Astrocyte of the spinal cord (primary cell): ENCODE measurements at regions not wholly inside any gene's neighbourhood (a gene's known extent, or its start where the extent isn't known, plus 50 kb on each side); places are given as distances from the start of the nearest gene placed in this dataset.

Source experiments
- DNase-seq: peaks from one replicate; pipeline ENCODE4 v3.0.0; 2011; ENCODE audit warnings: low read depth, low spot score
- H3K4me3 ChIP-seq: 2 replicates; pipeline ENCODE4 v1.5.1; 2011; ENCODE audit warnings: low read depth, mild to moderate bottlenecking, low read length, moderate library complexity
- CTCF ChIP-seq: IDR thresholded peaks from 2 replicates; pipeline ENCODE4 v1.5.1; 2012; ENCODE audit warnings: low read depth, mild to moderate bottlenecking, low read length, inconsistent platforms
- in situ Hi-C: cut with HindIII; loops from 2 replicates; pipeline ENCODE4 v1.10.0; 2017; ENCODE audit warnings: low sequenced_read_pairs

- in situ Hi-C loops, result no loop called here
- no peak for DNase-seq
- TF ChIP-seq CTCF, result no peak
- H3K4me3 ChIP-seq, result no peak overlapping the region
These were observed 1276.1 kb downstream of the FSTL5 start for GRCh38 chr4:160887668-160888067.

- in situ Hi-C loops, result no loop called here
These were observed 1269.7 kb downstream of the FSTL5 start for GRCh38 chr4:160894128-160894527.

GRCh38 chr4:160894809-160895208 lies 1269.0 kb downstream of the FSTL5 start:
- no peak overlapping the region for H3K4me3 ChIP-seq
- DNase-seq, result peak; percentile 3
- in situ Hi-C loops, result no loop called here
- no peak for TF ChIP-seq CTCF

More at GRCh38 chr4:160894128-160894527, 1269.7 kb downstream of the FSTL5 start:
- no peak overlapping the region for H3K4me3 ChIP-seq
- TF ChIP-seq CTCF, result no peak
- DNase-seq, result no peak

GRCh38 chr4:160927311-160927710 lies 1236.5 kb downstream of the FSTL5 start:
- no peak overlapping the region for H3K4me3 ChIP-seq
- TF ChIP-seq CTCF, result no peak
- no peak for DNase-seq
- in situ Hi-C loops, result no loop called here

- TF ChIP-seq CTCF, result no peak
- H3K4me3 ChIP-seq, result no peak overlapping the region
- no peak for DNase-seq
- in situ Hi-C loops, result no loop called here
These were observed 1235.3 kb downstream of the FSTL5 start for GRCh38 chr4:160928482-160928881.

GRCh38 chr4:160947653-160948052 lies 1216.1 kb downstream of the FSTL5 start:
- no peak for DNase-seq
- H3K4me3 ChIP-seq, result no peak overlapping the region
- in situ Hi-C loops, result no loop called here
- no peak for TF ChIP-seq CTCF

- no peak overlapping the region for H3K4me3 ChIP-seq
- in situ Hi-C loops, result no loop called here
- no peak for TF ChIP-seq CTCF
- no peak for DNase-seq
These were observed 1206.9 kb downstream of the FSTL5 start for GRCh38 chr4:160956875-160957274.
